ENCODE measurements at regions not wholly inside any gene's neighbourhood (a gene's known extent, or its start where the extent isn't known, plus 50 kb on each side); places are given as distances from the start of the nearest gene placed in this dataset.

DNA sequence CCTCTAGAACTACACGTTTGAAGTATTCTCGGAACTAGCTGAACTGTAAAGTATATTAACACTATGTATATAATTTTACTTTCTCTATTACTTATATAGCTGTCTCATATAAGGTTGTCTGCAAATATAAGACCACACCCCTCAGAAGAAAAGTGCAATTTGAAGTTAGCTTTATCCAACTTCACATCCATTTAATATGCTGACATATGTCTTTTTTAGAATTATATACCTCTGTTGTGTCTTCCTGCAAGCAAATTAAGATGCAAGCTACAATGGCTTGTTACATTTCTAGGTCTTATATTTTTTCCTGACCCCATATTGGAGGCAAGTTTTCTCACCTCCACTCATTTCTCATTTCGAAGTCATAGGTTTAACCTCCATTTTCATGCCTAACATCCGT, 349.0 kb upstream of the AGA start:
- TF ChIP-seq, protein P1, sequence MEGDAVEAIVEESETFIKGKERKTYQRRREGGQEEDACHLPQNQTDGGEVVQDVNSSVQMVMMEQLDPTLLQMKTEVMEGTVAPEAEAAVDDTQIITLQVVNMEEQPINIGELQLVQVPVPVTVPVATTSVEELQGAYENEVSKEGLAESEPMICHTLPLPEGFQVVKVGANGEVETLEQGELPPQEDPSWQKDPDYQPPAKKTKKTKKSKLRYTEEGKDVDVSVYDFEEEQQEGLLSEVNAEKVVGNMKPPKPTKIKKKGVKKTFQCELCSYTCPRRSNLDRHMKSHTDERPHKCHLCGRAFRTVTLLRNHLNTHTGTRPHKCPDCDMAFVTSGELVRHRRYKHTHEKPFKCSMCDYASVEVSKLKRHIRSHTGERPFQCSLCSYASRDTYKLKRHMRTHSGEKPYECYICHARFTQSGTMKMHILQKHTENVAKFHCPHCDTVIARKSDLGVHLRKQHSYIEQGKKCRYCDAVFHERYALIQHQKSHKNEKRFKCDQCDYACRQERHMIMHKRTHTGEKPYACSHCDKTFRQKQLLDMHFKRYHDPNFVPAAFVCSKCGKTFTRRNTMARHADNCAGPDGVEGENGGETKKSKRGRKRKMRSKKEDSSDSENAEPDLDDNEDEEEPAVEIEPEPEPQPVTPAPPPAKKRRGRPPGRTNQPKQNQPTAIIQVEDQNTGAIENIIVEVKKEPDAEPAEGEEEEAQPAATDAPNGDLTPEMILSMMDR (IDR thresholded peaks at IDR 0.05; ENCODE audit: unreplicated experiment): no peak
- no peak for DNase-seq (ENCODE audit: low spot score, unreplicated experiment)
- H3K27me3 Mint-ChIP-seq: no peaks in the 10 kb centered on the region
- peaks cover 7% of the 10 kb centered on the region for H3K4me1 Mint-ChIP-seq (ENCODE audit: low read depth)
- H3K9me3 Mint-ChIP-seq (ENCODE audit: low read depth): peaks cover 4% of the 10 kb centered on the region
- no peak overlapping the region for H3K4me3 Mint-ChIP-seq (ENCODE audit: low read depth)
- no peak overlapping the region for H3K27ac Mint-ChIP-seq
- no peaks in the 10 kb centered on the region for H3K36me3 Mint-ChIP-seq (ENCODE audit: insufficient read depth)

DNA sequence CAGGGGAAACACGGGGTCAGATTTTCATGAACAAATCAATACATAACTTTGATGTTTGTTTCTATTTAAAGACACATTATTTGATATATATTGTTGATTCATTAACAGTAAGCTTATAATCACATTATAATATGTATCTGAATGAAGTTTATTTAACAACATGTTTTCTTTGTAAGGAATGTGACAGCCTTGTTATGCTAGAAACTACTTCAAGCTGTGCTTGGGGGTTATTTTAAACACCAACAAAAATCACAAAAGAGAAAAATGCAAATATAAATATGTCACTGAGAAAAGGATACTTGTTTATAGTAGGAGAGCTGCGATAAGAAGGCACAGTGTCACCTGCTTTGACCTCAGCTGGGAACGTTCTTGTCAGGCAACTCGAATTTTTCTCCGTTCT, 354.6 kb upstream of the AGA start:
- Mint-ChIP-seq H3K9me3 (ENCODE audit: low read depth) (no peaks in the 10 kb centered on the region), H3K4me1 (ENCODE audit: low read depth) (peaks cover 6% of the 10 kb centered on the region), H3K4me3 (ENCODE audit: low read depth) (no peak overlapping the region), H3K36me3 (ENCODE audit: insufficient read depth) (no peaks in the 10 kb centered on the region), H3K27ac (no peak overlapping the region), H3K27me3 (no peaks in the 10 kb centered on the region)
- DNase-seq (ENCODE audit: low spot score, unreplicated experiment): no peak
- TF ChIP-seq, protein P1 (IDR thresholded peaks at IDR 0.05; ENCODE audit: unreplicated experiment): no peak

DNA sequence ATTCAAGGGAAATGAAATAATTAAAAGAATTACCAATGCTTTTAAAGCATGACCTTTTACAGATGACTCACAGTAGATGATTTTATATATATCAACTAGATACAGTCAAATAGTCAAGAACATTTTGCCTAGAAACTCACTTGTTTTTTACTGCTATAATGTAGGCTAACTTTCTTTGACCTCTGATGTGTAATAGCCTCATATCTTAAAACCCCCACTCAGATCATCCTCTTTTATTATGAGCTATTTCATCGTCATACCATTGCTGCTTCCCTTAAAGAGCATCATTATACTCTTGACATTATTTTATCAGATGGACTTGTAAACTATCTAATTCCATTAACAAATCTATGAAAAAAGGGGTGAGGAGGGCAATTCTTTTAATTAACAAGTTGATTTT, 355.9 kb upstream of the AGA start:
- no peak for DNase-seq (ENCODE audit: low spot score, unreplicated experiment)
- Mint-ChIP-seq H3K9me3 (ENCODE audit: low read depth) (no peaks in the 10 kb centered on the region), H3K27me3 (no peaks in the 10 kb centered on the region)

DNA sequence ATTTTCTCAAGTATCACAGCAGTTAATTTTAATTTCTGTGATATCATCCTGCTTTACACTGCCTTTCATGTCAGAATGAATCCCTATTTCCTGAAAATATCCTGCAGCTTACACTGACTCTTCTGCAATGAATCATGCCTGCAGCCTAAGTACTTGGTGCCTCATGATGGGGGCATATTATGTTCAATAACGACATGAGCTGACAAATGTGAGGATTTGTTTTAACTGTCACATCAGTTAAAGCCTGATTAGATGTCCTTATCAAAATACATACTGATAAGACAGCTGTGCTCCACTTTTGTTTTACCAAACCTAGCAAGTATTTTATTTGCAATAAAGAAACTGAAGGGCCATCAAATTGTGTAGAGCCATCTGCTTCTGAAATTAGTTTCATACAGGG, 359.9 kb upstream of the AGA start:
- Mint-ChIP-seq H3K36me3 (ENCODE audit: insufficient read depth) (no peaks in the 10 kb centered on the region), H3K9me3 (ENCODE audit: low read depth) (no peaks in the 10 kb centered on the region), H3K27me3 (no peaks in the 10 kb centered on the region), H3K4me3 (ENCODE audit: low read depth) (no peak overlapping the region), H3K4me1 (ENCODE audit: low read depth) (peaks cover 2% of the 10 kb centered on the region), H3K27ac (no peak overlapping the region)
- TF ChIP-seq, protein P1 (IDR thresholded peaks at IDR 0.05; ENCODE audit: unreplicated experiment): no peak
- no peak for DNase-seq (ENCODE audit: low spot score, unreplicated experiment)

More for the DNA sequence above, 355.9 kb upstream of the AGA start:
- TF ChIP-seq, protein P1 (IDR thresholded peaks at IDR 0.05; ENCODE audit: unreplicated experiment): no peak
- Mint-ChIP-seq H3K36me3 (ENCODE audit: insufficient read depth) (no peaks in the 10 kb centered on the region), H3K4me1 (ENCODE audit: low read depth) (peaks cover 8% of the 10 kb centered on the region), H3K4me3 (ENCODE audit: low read depth) (no peak overlapping the region), H3K27ac (no peak overlapping the region)

DNA sequence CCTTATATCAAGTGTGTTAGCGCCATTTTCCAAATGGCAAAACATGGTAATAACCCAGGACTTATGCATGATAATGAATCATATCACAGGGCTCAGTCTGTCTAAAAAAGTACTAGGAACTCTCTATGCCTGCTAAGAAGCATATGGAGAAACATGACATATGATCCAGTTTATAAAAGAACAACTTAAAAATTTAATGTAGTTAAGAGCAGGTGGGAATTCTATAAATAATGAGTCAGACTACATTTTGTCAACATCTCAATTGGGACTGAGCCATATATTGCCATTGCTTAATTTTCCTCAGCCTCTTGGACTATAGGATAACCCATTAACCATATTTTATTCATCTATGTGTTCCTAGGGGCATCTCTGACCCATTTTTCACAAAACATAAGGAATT, 360.4 kb upstream of the AGA start:
- Mint-ChIP-seq H3K4me3 (ENCODE audit: low read depth) (no peak overlapping the region), H3K4me1 (ENCODE audit: low read depth) (peaks cover 2% of the 10 kb centered on the region), H3K9me3 (ENCODE audit: low read depth) (no peaks in the 10 kb centered on the region), H3K27ac (no peak overlapping the region), H3K36me3 (ENCODE audit: insufficient read depth) (no peaks in the 10 kb centered on the region), H3K27me3 (no peaks in the 10 kb centered on the region)
- TF ChIP-seq, protein P1 (IDR thresholded peaks at IDR 0.05; ENCODE audit: unreplicated experiment): no peak
- no peak for DNase-seq (ENCODE audit: low spot score, unreplicated experiment)
